ENCODE measurements at regions not wholly inside any gene's neighbourhood (a gene's known extent, or its start where the extent isn't known, plus 50 kb on each side); places are given as distances from the start of the nearest gene placed in this dataset.
"Not testable (repeated sequence)": the region's sequence is repeated elsewhere in the genome, so short reads cannot be mapped to it uniquely, and the experiment has no call there.

GRCh38 chr3:15929944-15930571, 132.3 kb upstream of the ANKRD28 start:
- Histone ChIP-seq H3K9me3 (replicated peaks; ENCODE audit: control insufficient read depth, low read depth, low read length) (no peaks in the 10 kb centered on the region), H3K36me3 (ENCODE audit: control insufficient read depth, insufficient read depth, low read length) (no peaks in the 10 kb centered on the region), H3K4me3 (ENCODE audit: low read length) (no peak overlapping the region), H3K27ac (ENCODE audit: low read length) (no peak overlapping the region), H3K4me1 (ENCODE audit: control insufficient read depth, insufficient read depth, low read length) (peaks cover 5% of the 10 kb centered on the region), H3K27me3 (ENCODE audit: control insufficient read depth, insufficient read depth, low read length) (no peaks in the 10 kb centered on the region)
- no CpG with 5 or more reads among the region's 4 CpGs for WGBS (ENCODE audit: insufficient coverage)
- DNase-seq, result no peak

- DNase-seq, result peak; percentile 59
- Histone ChIP-seq H3K9me3 (replicated peaks; ENCODE audit: control insufficient read depth, low read depth, low read length) (no peaks in the 10 kb centered on the region), H3K4me1 (ENCODE audit: control insufficient read depth, insufficient read depth, low read length) (peaks cover 9% of the 10 kb centered on the region), H3K27me3 (ENCODE audit: control insufficient read depth, insufficient read depth, low read length) (no peaks in the 10 kb centered on the region), H3K27ac (ENCODE audit: low read length) (peak overlapping the region; percentile 54), H3K36me3 (ENCODE audit: control insufficient read depth, insufficient read depth, low read length) (no peaks in the 10 kb centered on the region), H3K4me3 (ENCODE audit: low read length) (no peak overlapping the region)
- 30% methylated on average over 2 of the region's 7 CpGs for WGBS (ENCODE audit: insufficient coverage)
Measured at GRCh38 chr3:15932348-15933300, 134.8 kb upstream of the ANKRD28 start.

GRCh38 chr3:15933439-15934139, 135.8 kb upstream of the ANKRD28 start:
- peaks cover 9% of the 10 kb centered on the region for H3K4me1 ChIP-seq (ENCODE audit: control insufficient read depth, insufficient read depth, low read length)
- no peak for DNase-seq
- no peak overlapping the region for H3K27ac ChIP-seq (ENCODE audit: low read length)
- H3K4me3 ChIP-seq (ENCODE audit: low read length), result no peak overlapping the region
- H3K9me3 ChIP-seq (replicated peaks; ENCODE audit: control insufficient read depth, low read depth, low read length), result no peaks in the 10 kb centered on the region
- no peaks in the 10 kb centered on the region for H3K36me3 ChIP-seq (ENCODE audit: control insufficient read depth, insufficient read depth, low read length)
- no peaks in the 10 kb centered on the region for H3K27me3 ChIP-seq (ENCODE audit: control insufficient read depth, insufficient read depth, low read length)
- WGBS (ENCODE audit: insufficient coverage), result 93% methylated on average over 2 of the region's 4 CpGs

GRCh38 chr3:15934389-15935195, 136.8 kb upstream of the ANKRD28 start:
- Histone ChIP-seq H3K27ac (ENCODE audit: low read length) (no peak overlapping the region), H3K4me1 (ENCODE audit: control insufficient read depth, insufficient read depth, low read length) (peaks cover 9% of the 10 kb centered on the region), H3K4me3 (ENCODE audit: low read length) (no peak overlapping the region), H3K36me3 (ENCODE audit: control insufficient read depth, insufficient read depth, low read length) (no peaks in the 10 kb centered on the region), H3K27me3 (ENCODE audit: control insufficient read depth, insufficient read depth, low read length) (no peaks in the 10 kb centered on the region), H3K9me3 (replicated peaks; ENCODE audit: control insufficient read depth, low read depth, low read length) (no peaks in the 10 kb centered on the region)
- peak; percentile 69 for DNase-seq
- no CpG with 5 or more reads among the region's 6 CpGs for WGBS (ENCODE audit: insufficient coverage)

GRCh38 chr3:15936312-15936711, 138.5 kb upstream of the ANKRD28 start:
- no peaks in the 10 kb centered on the region for H3K27me3 ChIP-seq (ENCODE audit: control insufficient read depth, insufficient read depth, low read length)
- peak; percentile 62 for DNase-seq
- no peaks in the 10 kb centered on the region for H3K36me3 ChIP-seq (ENCODE audit: control insufficient read depth, insufficient read depth, low read length)
- H3K4me3 ChIP-seq (ENCODE audit: low read length), result no peak overlapping the region
- H3K4me1 ChIP-seq (ENCODE audit: control insufficient read depth, insufficient read depth, low read length), result peaks cover 9% of the 10 kb centered on the region
- no peaks in the 10 kb centered on the region for H3K9me3 ChIP-seq (replicated peaks; ENCODE audit: control insufficient read depth, low read depth, low read length)
- no peak overlapping the region for H3K27ac ChIP-seq (ENCODE audit: low read length)
- WGBS (ENCODE audit: insufficient coverage), result no CpG with 5 or more reads among the region's 5 CpGs

- Histone ChIP-seq H3K27ac (ENCODE audit: low read length) (no peak overlapping the region), H3K9me3 (replicated peaks; ENCODE audit: control insufficient read depth, low read depth, low read length) (no peaks in the 10 kb centered on the region), H3K4me3 (ENCODE audit: low read length) (no peak overlapping the region), H3K27me3 (ENCODE audit: control insufficient read depth, insufficient read depth, low read length) (no peaks in the 10 kb centered on the region), H3K4me1 (ENCODE audit: control insufficient read depth, insufficient read depth, low read length) (peaks cover 11% of the 10 kb centered on the region), H3K36me3 (ENCODE audit: control insufficient read depth, insufficient read depth, low read length) (no peaks in the 10 kb centered on the region)
- no peak for DNase-seq
- WGBS (ENCODE audit: insufficient coverage), result no CpG with 5 or more reads among the region's 1 CpG
Measured at GRCh38 chr3:15940641-15941040, 142.9 kb upstream of the ANKRD28 start.

- not testable (repeated sequence) for H3K27me3 ChIP-seq (ENCODE audit: control insufficient read depth, insufficient read depth, low read length); H3K36me3 ChIP-seq (ENCODE audit: control insufficient read depth, insufficient read depth, low read length); H3K9me3 ChIP-seq (replicated peaks; ENCODE audit: control insufficient read depth, low read depth, low read length); H3K27ac ChIP-seq (ENCODE audit: low read length); H3K4me3 ChIP-seq (ENCODE audit: low read length); DNase-seq
- peaks cover 11% of the 10 kb centered on the region for H3K4me1 ChIP-seq (ENCODE audit: control insufficient read depth, insufficient read depth, low read length)
- no CpG with 5 or more reads among the region's 2 CpGs for WGBS (ENCODE audit: insufficient coverage)
Measured at GRCh38 chr3:15941457-15941856, 143.7 kb upstream of the ANKRD28 start.

GRCh38 chr3:15941958-15942357, 144.2 kb upstream of the ANKRD28 start:
- Histone ChIP-seq H3K4me1 (ENCODE audit: control insufficient read depth, insufficient read depth, low read length) (peaks cover 11% of the 10 kb centered on the region), H3K36me3 (ENCODE audit: control insufficient read depth, insufficient read depth, low read length) (no peaks in the 10 kb centered on the region), H3K4me3 (ENCODE audit: low read length) (no peak overlapping the region), H3K27ac (ENCODE audit: low read length) (no peak overlapping the region), H3K27me3 (ENCODE audit: control insufficient read depth, insufficient read depth, low read length) (no peaks in the 10 kb centered on the region), H3K9me3 (replicated peaks; ENCODE audit: control insufficient read depth, low read depth, low read length) (no peaks in the 10 kb centered on the region)
- 88% methylated on average over 1 of the region's 1 CpG for WGBS (ENCODE audit: insufficient coverage)
- no peak for DNase-seq

- no peaks in the 10 kb centered on the region for H3K9me3 ChIP-seq (replicated peaks; ENCODE audit: control insufficient read depth, low read depth, low read length)
- no peaks in the 10 kb centered on the region for H3K36me3 ChIP-seq (ENCODE audit: control insufficient read depth, insufficient read depth, low read length)
- peak overlapping the region; percentile 23 for H3K27ac ChIP-seq (ENCODE audit: low read length)
- peaks cover 11% of the 10 kb centered on the region for H3K4me1 ChIP-seq (ENCODE audit: control insufficient read depth, insufficient read depth, low read length)
- DNase-seq, result peak; percentile 57
- no peaks in the 10 kb centered on the region for H3K27me3 ChIP-seq (ENCODE audit: control insufficient read depth, insufficient read depth, low read length)
- no peak overlapping the region for H3K4me3 ChIP-seq (ENCODE audit: low read length)
Measured at GRCh38 chr3:15942462-15942861, 144.7 kb upstream of the ANKRD28 start.

All from muscle of leg (tissue), 3 donors.